Hepatocyte (in vitro differentiated cells): ENCODE measurements at regions not wholly inside any gene's neighbourhood (a gene's known extent, or its start where the extent isn't known, plus 50 kb on each side); places are given as distances from the start of the nearest gene placed in this dataset.

Experiments
- DNase-seq: peaks from one replicate; pipeline ENCODE4 v3.0.0-alpha.2; 2016; ENCODE audit warnings: low spot score
- H2AFZ ChIP-seq: fragments of 200-600 bp; sonication (generic); 2 replicates; pipeline ENCODE4 v1.6.0; 2016; ENCODE audit warnings: antibody characterized with exemption, mild to moderate bottlenecking
- H3K27ac ChIP-seq: fragments of 200-600 bp; sonication (generic); 2 replicates; pipeline ENCODE4 v1.5.1; 2016; ENCODE audit warnings: mild to moderate bottlenecking
- H3K27me3 ChIP-seq: fragments of 200-600 bp; sonication (generic); 2 replicates; pipeline ENCODE4 v1.6.1; 2016
- H3K36me3 ChIP-seq: fragments of 200-600 bp; sonication (generic); replicated peaks from 2 replicates; pipeline ENCODE4 v1.5.1; 2016; ENCODE audit warnings: low read depth; ENCODE audit not compliant: insufficient read depth
- H3K4me1 ChIP-seq: fragments of 200-600 bp; sonication (generic); 2 replicates; pipeline ENCODE4 v1.5.1; 2016; ENCODE audit warnings: mild to moderate bottlenecking, moderate library complexity; ENCODE audit not compliant: insufficient read depth
- H3K4me2 ChIP-seq: fragments of 200-600 bp; sonication (generic); 2 replicates; pipeline ENCODE4 v1.6.0; 2016
- H3K4me3 ChIP-seq: fragments of 200-600 bp; sonication (generic); 2 replicates; pipeline ENCODE4 v1.5.1; 2016; ENCODE audit warnings: mild to moderate bottlenecking
- H3K79me2 ChIP-seq: fragments of 200-600 bp; sonication (generic); 2 replicates; pipeline ENCODE4 v1.6.0; 2017; ENCODE audit warnings: mild to moderate bottlenecking
- H3K9me2 ChIP-seq: fragments of 200-600 bp; sonication (generic); replicated peaks from 2 replicates; pipeline ENCODE4 v1.6.0; 2017; ENCODE audit warnings: mild to moderate bottlenecking; ENCODE audit not compliant: insufficient read depth
- H3K9me3 ChIP-seq: fragments of 200-600 bp; sonication (generic); 2 replicates; pipeline ENCODE4 v1.5.1; 2016; ENCODE audit warnings: low read depth, mild to moderate bottlenecking
- H4K20me1 ChIP-seq: fragments of 200-600 bp; sonication (generic); 2 replicates; pipeline ENCODE4 v1.6.0; 2016; ENCODE audit warnings: mild to moderate bottlenecking; ENCODE audit not compliant: insufficient read depth, poor library complexity, severe bottlenecking
- EZH2 ChIP-seq: fragments of 200-600 bp; sonication (generic); IDR thresholded peaks from 2 replicates; pipeline ENCODE4 v1.6.1; 2016; ENCODE audit warnings: antibody characterized with exemption, mild to moderate bottlenecking, borderline replicate concordance
- EZH2phosphoT487 ChIP-seq: fragments of 200-600 bp; sonication (generic); IDR thresholded peaks from one replicate; pipeline ENCODE4 v1.6.1; 2018; ENCODE audit warnings: antibody characterized with exemption, mild to moderate bottlenecking, low read depth, moderate library complexity; ENCODE audit not compliant: unreplicated experiment, severe bottlenecking
- WGBS: methylation state at CpG from one replicate; pipeline ENCODE4 v1.1.6; 2016; ENCODE audit warnings: low lambda C conversion rate; ENCODE audit errors: missing lambda C conversion rate; 5-methylcytosine and 5-hydroxymethylcytosine counted together
- TF ChIP-seq, protein P1 (sequence below): fragments of 200-600 bp; sonication (generic); IDR thresholded peaks from 2 replicates; pipeline ENCODE4 v1.5.1; 2016; ENCODE audit warnings: antibody characterized with exemption, mild to moderate bottlenecking; ENCODE audit not compliant: poor library complexity

DNA sequence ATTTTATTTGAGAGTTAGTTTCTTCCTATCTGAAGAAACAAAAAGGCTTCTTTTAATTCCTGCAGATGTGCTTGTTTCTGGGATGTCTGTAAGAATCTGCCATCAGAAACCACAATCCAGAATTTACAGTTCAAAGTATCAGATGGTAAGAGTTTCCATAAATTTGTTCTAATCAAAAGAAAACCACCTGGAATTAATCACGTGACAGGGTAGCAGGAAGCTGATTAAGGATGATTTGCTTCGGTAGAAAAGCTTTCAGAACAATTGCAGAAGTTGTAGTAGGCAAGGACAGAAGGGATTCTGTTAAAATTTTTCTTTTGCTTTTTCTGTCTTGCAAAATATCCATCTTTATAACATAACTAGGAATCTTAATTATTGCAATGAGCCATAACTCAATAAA lies 1975.1 kb upstream of the AGA start:
- no peaks in the 10 kb centered on the region for H3K9me3 ChIP-seq
- no peaks in the 10 kb centered on the region for H3K36me3 ChIP-seq
- no peaks in the 10 kb centered on the region for H3K4me1 ChIP-seq
- H3K79me2 ChIP-seq: no peaks in the 10 kb centered on the region
- H3K9me2 ChIP-seq: no peaks in the 10 kb centered on the region
- TF ChIP-seq, protein P1, sequence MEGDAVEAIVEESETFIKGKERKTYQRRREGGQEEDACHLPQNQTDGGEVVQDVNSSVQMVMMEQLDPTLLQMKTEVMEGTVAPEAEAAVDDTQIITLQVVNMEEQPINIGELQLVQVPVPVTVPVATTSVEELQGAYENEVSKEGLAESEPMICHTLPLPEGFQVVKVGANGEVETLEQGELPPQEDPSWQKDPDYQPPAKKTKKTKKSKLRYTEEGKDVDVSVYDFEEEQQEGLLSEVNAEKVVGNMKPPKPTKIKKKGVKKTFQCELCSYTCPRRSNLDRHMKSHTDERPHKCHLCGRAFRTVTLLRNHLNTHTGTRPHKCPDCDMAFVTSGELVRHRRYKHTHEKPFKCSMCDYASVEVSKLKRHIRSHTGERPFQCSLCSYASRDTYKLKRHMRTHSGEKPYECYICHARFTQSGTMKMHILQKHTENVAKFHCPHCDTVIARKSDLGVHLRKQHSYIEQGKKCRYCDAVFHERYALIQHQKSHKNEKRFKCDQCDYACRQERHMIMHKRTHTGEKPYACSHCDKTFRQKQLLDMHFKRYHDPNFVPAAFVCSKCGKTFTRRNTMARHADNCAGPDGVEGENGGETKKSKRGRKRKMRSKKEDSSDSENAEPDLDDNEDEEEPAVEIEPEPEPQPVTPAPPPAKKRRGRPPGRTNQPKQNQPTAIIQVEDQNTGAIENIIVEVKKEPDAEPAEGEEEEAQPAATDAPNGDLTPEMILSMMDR: no peak
- no peak for TF ChIP-seq EZH2
- TF ChIP-seq EZH2phosphoT487: no peak
- no peaks in the 10 kb centered on the region for H3K27me3 ChIP-seq
- H2AFZ ChIP-seq: no peak overlapping the region
- H3K4me2 ChIP-seq: no peak overlapping the region
- no peak overlapping the region for H3K27ac ChIP-seq
- H3K4me3 ChIP-seq: no peak overlapping the region
- H4K20me1 ChIP-seq: no peaks in the 10 kb centered on the region
- WGBS: 60% methylated on average over 2 of the region's 2 CpGs
- DNase-seq: no peak

DNA sequence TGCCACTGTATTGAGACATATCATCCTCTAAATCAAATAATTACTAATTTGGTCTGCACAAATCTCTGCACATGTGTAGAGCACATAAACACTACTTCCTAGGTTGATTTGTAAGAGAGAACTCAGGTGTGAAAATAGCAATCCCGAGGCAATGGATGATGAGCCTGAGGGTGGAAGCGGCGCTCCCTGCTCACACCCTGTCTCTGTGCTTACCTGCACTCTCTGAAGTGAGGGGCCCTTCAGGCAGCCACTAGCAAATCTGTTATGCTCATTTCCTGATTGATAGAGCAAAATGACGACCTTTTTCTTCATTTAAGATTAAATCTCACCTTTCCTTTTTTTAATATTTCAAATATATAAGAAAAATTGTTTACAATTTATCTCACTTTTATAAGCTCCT lies 1995.7 kb upstream of the AGA start:
- no peak overlapping the region for H3K4me3 ChIP-seq
- DNase-seq: no peak
- WGBS: 85% methylated on average over 4 of the region's 4 CpGs

GRCh38 chr4:179441596-179441995 lies 1999.4 kb upstream of the AGA start:
- WGBS: 71% methylated on average over 1 of the region's 1 CpG
- TF ChIP-seq EZH2 (no peak), EZH2phosphoT487 (no peak)
- TF ChIP-seq, protein P1: no peak
- no peaks in the 10 kb centered on the region for H4K20me1 ChIP-seq
- no peak overlapping the region for H3K4me2 ChIP-seq
- no peak overlapping the region for H3K27ac ChIP-seq
- no peak overlapping the region for H3K4me3 ChIP-seq
- H3K36me3 ChIP-seq: no peaks in the 10 kb centered on the region
- H3K9me3 ChIP-seq: no peaks in the 10 kb centered on the region
- no peaks in the 10 kb centered on the region for H3K27me3 ChIP-seq
- H3K79me2 ChIP-seq: no peaks in the 10 kb centered on the region
- no peaks in the 10 kb centered on the region for H3K9me2 ChIP-seq
- H2AFZ ChIP-seq: no peak overlapping the region
- H3K4me1 ChIP-seq: no peaks in the 10 kb centered on the region
- no peak for DNase-seq

More for the DNA sequence above, 1995.7 kb upstream of the AGA start:
- Histone ChIP-seq H3K4me1 (no peaks in the 10 kb centered on the region), H3K9me3 (no peaks in the 10 kb centered on the region), H3K79me2 (no peaks in the 10 kb centered on the region), H3K27ac (no peak overlapping the region), H2AFZ (no peak overlapping the region), H3K27me3 (no peaks in the 10 kb centered on the region), H3K9me2 (no peaks in the 10 kb centered on the region), H3K36me3 (no peaks in the 10 kb centered on the region), H4K20me1 (no peaks in the 10 kb centered on the region), H3K4me2 (no peak overlapping the region)
- TF ChIP-seq, protein P1: no peak
- TF ChIP-seq EZH2phosphoT487 (no peak), EZH2 (no peak)

- Histone ChIP-seq H2AFZ (no peak overlapping the region), H3K36me3 (no peaks in the 10 kb centered on the region), H3K79me2 (no peaks in the 10 kb centered on the region), H3K4me2 (no peak overlapping the region), H3K27ac (no peak overlapping the region), H3K9me2 (no peaks in the 10 kb centered on the region), H3K27me3 (no peaks in the 10 kb centered on the region), H3K4me3 (no peak overlapping the region), H3K4me1 (no peaks in the 10 kb centered on the region), H4K20me1 (no peaks in the 10 kb centered on the region), H3K9me3 (no peaks in the 10 kb centered on the region)
- 62% methylated on average over 2 of the region's 2 CpGs for WGBS
- DNase-seq: no peak
- TF ChIP-seq, protein P1: no peak
- TF ChIP-seq EZH2phosphoT487 (no peak), EZH2 (no peak)
Measured at GRCh38 chr4:179447308-179447707, 2005.1 kb upstream of the AGA start.
